ENCODE measurements at regions not wholly inside any gene's neighbourhood (a gene's known extent, or its start where the extent isn't known, plus 50 kb on each side); places are given as distances from the start of the nearest gene placed in this dataset.

DNA sequence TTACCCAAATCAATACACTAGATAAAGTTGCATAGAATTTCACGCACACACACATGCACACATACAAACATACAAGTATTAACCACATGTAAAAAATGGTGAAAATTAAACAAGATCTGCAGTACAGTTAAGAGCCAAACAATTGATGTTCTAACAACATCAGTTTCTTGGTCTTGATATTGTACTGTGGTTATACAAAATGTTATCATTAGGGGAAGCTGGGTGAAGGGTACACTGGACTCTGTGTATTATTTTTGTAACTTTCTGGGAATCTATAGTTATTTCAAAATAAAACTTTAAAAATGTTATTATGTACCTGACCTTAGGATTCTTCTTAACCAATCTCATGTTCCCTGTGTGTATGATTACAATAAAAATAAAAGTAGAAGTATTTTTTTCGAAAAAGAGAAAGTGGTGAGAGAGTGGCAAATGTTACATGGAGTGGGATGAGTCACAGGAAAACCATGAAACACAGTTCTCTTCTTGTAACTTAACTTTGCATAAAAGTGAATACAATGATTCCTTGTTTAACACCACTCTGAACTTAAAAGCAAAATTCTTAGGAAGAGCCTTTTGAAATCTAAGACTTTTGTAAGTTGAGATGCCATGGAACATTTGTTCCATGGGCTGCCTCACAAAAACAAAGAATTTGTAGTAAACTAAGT, 101.6 kb upstream of the RUNX1 start:
- TF ChIP-seq, protein P1, sequence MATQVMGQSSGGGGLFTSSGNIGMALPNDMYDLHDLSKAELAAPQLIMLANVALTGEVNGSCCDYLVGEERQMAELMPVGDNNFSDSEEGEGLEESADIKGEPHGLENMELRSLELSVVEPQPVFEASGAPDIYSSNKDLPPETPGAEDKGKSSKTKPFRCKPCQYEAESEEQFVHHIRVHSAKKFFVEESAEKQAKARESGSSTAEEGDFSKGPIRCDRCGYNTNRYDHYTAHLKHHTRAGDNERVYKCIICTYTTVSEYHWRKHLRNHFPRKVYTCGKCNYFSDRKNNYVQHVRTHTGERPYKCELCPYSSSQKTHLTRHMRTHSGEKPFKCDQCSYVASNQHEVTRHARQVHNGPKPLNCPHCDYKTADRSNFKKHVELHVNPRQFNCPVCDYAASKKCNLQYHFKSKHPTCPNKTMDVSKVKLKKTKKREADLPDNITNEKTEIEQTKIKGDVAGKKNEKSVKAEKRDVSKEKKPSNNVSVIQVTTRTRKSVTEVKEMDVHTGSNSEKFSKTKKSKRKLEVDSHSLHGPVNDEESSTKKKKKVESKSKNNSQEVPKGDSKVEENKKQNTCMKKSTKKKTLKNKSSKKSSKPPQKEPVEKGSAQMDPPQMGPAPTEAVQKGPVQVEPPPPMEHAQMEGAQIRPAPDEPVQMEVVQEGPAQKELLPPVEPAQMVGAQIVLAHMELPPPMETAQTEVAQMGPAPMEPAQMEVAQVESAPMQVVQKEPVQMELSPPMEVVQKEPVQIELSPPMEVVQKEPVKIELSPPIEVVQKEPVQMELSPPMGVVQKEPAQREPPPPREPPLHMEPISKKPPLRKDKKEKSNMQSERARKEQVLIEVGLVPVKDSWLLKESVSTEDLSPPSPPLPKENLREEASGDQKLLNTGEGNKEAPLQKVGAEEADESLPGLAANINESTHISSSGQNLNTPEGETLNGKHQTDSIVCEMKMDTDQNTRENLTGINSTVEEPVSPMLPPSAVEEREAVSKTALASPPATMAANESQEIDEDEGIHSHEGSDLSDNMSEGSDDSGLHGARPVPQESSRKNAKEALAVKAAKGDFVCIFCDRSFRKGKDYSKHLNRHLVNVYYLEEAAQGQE (IDR thresholded peaks at IDR 0.05; ENCODE audit: low read depth): no peak
- TF ChIP-seq FOXM1 (IDR thresholded peaks at IDR 0.05; ENCODE audit: borderline replicate concordance, low read depth) (no peak), RAD21 (IDR thresholded peaks at IDR 0.05; ENCODE audit: low read depth) (no peak)

All from Ishikawa (cell line).